GM21423 (cell line): ENCODE measurements at regions not wholly inside any gene's neighbourhood (a gene's known extent, or its start where the extent isn't known, plus 50 kb on each side); places are given as distances from the start of the nearest gene placed in this dataset.

Experiments used
- ATAC-seq: cut with Tn5 transposase; IDR thresholded peaks from one replicate; pipeline ENCODE4 v1.9.1; 2021; ENCODE audit warnings: mild to moderate bottlenecking, moderate library complexity; ENCODE audit not compliant: unreplicated experiment

DNA sequence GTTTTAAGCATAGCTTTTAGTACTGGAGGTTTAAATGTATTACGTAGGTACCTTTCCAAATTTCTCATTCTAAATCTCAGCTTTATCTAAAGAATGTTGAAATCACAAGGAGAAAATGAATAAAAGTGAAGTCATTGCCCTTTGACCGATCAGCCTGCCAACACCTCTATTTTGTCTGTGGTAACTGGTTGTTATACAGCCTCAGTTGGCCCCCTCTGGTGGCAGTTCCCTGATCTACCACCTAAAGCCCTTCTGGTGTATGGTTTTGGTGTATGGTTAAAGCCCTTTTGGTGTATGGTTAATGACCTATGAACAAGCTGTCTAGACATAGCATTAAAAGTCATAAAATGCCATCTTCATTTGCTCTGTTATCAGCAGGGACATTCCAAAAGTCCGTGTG, 378.2 kb upstream of the AZI2 start:
- no peak for ATAC-seq

DNA sequence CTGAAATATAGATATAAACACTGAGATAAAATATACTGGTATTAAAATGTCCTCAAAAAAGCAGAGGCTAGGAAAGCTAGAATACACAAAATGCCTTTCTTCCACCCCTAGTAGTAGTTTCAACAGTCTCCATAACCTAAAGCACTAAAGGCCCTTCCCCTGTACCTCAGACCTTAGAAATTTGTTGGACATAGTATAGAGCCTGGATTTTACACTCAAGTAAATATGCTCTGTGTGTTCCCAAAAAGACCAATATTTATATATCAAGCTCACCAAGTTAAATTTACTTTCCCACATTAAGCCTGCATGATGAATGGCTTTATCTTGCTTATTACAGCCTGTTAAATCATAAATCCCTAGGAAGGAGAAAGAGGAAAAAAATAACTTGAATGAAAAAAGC, 378.7 kb upstream of the AZI2 start:
- ATAC-seq, result no peak

DNA sequence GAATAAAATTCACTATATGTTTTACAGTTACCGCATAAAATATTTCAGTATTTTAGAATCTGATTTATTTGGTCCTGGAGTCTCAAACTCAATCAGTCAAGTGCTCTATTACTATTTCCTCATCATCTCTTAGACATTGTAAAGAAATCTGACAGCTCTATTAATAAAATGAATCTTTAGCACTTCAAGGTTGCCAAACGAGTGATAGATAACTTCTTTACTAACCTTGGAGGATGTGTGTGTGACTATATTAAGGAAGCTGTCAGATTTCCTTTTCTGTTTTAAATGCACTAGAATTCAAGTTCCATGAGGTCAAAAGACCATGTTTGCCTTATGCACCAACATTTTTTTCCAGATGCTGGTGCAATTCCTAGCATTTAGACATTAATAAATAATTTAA, 389.8 kb upstream of the AZI2 start:
- ATAC-seq, result no peak

DNA sequence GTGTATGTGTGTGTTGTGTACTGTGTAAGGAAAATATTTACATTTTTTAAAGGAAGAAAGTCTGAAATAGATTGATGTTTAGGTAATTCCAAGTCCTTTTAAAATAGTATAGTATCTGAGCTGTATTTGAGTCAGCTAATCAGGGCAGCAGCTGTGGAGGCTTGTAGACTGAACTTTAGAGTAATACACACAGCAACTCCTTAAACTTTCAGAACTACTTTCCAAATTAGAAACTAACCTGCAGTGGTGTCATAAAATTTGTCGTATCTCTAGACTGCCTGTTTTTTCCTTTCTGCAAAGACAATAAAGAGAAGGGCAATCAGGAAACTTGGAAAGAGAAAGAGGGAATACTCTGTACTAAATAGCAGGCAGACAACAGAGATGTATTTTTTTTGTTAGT, 391.0 kb upstream of the AZI2 start:
- ATAC-seq, result no peak

DNA sequence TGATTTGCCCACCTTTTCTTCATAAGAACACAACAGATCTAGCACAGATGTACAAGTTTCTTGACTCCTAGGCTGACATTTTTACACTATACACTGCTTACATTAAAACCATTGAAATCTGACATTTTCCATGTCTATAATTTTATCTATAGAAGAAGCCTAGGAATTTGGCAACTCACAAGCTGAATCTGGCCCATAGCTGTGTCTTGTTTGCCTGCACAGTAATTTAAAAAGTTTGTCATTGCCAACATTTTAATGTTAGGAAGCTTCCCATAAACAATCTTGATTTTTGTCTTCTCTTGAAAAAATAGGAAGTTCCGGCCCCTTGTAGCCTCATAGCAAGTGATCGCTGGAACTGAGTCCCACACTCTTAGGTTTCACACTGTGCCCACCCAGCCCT, 394.6 kb upstream of the AZI2 start:
- ATAC-seq, result no peak

- ATAC-seq, result no peak
These were observed 395.2 kb upstream of the AZI2 start for GRCh38 chr3:28743831-28744230.

GRCh38 chr3:28745436-28745835, 396.8 kb upstream of the AZI2 start:
- no peak for ATAC-seq

DNA sequence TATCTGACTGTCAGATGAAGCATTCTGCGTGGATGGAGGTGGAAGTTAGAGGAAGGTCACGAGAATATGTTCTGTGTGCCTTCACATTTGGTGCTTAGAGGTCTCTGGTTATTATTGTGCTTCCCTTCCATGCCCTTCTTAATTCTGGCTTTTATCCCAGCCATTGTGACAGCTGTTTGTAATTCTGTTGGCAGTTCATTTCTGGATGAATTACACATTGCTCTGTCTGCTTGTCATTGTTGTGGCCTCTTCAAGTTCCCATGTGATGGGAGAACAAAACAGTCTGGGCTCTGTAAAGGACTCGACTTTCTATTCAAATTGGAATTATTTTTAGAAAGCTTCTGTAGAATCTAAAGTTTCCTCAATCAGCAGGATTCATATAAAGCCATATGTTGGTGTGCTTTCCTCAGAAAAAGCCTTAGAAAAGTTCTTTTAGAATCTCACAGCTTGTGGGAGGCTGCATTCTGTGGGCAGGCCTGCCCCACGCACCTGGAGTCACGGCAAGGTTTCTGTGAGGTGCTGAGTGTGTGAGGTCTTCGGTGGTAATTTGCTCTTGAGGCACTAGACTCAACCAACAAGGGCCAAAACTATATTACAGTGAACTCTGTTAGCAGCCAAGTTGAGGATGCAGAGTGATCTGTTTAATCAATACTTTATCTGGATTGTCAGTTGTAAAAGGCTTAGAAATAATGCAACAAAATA, 397.4 kb upstream of the AZI2 start:
- ATAC-seq, result no peak

DNA sequence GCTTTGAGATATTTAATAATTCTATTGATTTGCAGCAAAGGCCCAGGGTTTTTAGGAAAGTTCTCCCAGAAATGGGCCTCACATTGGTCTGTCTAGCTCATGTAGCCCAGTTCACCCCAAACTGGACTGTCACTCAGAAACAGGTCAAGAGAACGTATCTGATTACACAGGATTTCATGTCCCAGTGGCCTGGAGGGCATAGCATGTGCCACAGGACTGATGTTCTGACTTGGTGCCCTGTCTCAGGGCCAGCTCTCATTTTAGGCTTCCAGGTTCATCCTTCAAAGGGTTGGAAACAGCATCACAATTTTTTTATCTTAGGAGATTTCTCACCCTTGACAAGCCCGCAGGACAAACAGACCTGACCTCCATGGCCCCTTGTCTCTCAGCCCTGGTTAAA, 398.4 kb upstream of the AZI2 start:
- no peak for ATAC-seq

GRCh38 chr3:28751864-28752263, 403.2 kb upstream of the AZI2 start:
- ATAC-seq, result no peak

GRCh38 chr3:28752290-28752689, 403.7 kb upstream of the AZI2 start:
- no peak for ATAC-seq

DNA sequence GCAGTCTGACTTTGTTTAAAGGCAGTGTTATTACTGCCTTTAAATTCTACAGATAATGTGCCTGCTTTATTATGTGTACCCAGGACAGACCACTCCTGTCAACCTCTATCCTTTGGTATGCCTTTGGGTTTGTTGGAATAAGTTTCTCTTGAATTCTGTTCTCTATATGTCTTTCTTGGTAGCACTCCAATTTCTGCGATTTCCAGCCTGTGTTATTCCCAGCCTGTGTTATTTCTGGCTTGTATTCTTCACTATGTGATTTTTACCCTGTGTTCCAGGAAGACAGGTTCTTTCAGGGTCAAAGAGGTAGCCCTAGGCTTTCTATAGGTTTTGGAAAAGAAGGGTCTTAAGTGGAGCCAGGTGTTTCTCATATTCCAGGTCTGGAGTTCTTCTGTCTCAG, 407.4 kb upstream of the AZI2 start:
- no peak for ATAC-seq

DNA sequence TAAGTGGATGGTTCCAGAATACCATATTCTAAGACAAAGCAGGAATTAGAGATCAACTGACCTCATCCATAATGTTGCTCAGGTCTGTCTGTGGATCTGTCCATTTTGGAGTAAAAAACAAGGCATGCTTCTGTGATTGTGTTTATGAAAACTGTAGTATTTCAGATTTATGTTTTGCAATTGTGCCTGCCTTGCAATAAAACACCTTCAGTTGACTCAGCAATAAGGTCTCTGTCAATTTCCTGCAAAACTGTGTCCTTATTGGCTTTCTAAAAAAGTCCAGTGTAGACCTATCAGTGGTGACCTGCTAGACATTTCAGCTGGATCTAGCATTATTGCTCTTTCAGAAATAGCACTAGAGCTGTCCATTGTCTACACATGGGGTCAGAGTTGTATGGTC, 409.5 kb upstream of the AZI2 start:
- no peak for ATAC-seq

GRCh38 chr3:28761375-28761774, 412.8 kb upstream of the AZI2 start:
- ATAC-seq, result no peak

GRCh38 chr3:28765194-28765593, 416.6 kb upstream of the AZI2 start:
- ATAC-seq, result no peak

DNA sequence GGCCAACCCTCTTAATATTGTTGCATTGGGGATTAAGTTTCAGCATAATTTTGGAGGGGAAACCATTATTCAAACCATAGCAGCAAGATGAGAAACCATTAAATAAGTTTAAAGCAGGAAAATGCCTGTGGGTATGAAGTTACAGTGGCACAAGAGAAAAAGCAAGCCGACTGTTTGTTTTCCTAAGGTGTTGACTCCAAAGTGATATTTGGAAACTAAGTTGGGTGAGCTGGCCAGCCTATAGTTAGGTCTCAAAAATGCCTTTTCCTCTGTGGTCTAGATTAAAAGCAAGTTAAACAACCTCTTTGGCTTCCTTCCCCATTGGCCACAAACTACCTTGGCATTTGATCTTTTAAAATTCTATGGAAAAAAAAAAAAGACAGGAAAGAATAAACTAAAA, 419.8 kb upstream of the AZI2 start:
- no peak for ATAC-seq

DNA sequence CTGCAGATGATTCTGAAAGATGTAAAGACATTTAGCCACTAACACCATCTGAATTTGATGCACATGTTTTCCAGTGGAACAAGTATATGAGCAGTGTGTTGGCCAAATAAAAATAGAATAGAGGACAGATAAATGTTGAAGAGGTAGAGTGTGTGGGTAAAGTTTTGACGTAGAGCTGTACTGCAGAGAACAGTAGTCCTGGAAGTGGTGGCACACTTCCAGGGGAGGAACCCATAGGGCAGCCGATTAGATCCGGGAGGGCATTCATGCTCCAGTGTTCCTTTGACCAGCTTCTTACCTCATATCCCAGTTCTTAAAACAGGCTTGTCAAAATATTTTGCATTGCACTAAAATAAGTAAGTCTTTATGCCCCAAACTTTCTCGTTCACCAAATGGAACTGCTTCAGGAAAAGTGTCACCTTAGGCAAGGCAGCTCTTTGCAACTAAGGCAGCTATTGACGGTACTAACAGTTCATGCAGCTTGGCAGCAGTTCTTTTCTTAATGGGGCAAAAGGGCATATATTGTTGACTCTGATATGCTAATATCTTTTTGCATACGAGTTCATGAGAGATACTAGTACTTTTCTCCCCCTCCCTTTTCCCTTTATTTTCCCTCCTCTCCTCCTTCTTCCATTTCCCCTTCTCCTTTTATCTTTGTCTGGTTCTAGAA, 429.3 kb upstream of the AZI2 start:
- ATAC-seq, result no peak

GRCh38 chr3:28780480-28780879, 431.9 kb upstream of the AZI2 start:
- no peak for ATAC-seq

DNA sequence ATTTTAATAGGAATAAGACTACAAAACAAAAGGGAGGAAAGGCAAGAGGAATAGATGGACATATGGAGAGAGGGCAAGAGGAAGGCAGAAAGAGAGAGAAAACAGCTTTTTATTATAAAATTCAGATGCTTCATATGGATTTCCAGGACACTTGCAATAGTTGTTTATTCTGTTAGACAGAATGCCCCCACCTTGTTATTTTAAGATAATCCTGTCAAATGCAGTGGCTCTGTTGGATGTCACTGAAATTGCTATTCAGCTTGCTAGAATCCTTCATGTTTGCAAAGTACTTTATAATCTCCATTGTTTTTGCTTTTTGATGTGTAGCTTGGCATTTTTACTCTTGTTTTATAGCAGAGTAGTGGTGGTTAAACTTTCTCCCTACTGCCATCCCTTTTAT, 432.4 kb upstream of the AZI2 start:
- no peak for ATAC-seq

DNA sequence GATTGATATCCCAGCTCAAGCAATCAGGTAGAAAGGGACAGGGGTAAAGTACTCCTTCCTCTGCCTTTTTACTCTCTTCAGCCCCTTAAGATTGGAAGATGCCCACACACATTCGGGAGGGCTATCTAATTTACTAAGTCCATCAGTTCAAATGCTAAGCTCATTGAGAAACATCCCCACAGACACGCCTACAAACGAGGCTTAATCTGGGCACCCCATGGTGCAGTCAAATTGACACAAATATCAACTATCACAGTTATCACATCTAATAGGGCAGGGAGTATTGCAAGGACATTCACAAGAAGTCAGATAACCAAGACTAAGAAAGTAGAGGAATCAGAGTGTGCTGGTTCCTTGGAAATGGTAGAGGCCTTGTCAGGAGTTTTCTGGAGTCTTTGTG, 437.8 kb upstream of the AZI2 start:
- ATAC-seq, result no peak

- no peak for ATAC-seq
These were observed 439.9 kb upstream of the AZI2 start for GRCh38 chr3:28788571-28788970.

- ATAC-seq, result no peak
These were observed 443.2 kb upstream of the AZI2 start for GRCh38 chr3:28791713-28792255.

DNA sequence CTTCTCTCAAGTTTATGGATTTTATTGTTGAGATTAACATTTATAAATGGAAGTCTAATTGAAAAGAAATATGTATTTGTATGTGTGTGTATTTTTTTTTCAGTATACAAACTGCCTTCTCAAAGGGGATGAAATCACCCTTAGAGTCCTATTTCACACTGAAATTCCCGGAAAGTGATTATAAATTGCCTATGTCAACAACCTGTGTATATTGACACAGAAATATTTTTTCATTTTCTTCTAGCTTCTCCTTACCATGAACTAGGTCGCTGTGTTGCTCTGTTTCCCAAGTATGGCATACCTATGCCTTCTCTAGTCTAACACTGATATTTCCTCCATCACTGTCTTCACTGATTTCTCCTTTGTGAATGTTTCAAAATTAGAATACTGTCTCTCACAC, 444.0 kb upstream of the AZI2 start:
- ATAC-seq, result no peak
